AG09309 (cell line): ENCODE measurements at regions not wholly inside any gene's neighbourhood (a gene's known extent, or its start where the extent isn't known, plus 50 kb on each side); places are given as distances from the start of the nearest gene placed in this dataset.
"Not testable (repeated sequence)": the region's sequence is repeated elsewhere in the genome, so short reads cannot be mapped to it uniquely, and the experiment has no call there.

Experiments
- DNase-seq: peaks from one replicate; pipeline ENCODE4 v3.0.0-alpha.2; 2010; ENCODE audit warnings: low read depth
- H3K4me3 ChIP-seq: 2 replicates; pipeline ENCODE4 v1.5.1; 2011; ENCODE audit warnings: mild to moderate bottlenecking, low read depth, low read length, moderate library complexity; ENCODE audit not compliant: control insufficient read depth
- TF ChIP-seq, protein P1 (sequence below): IDR thresholded peaks from 2 replicates; pipeline ENCODE4 v1.5.1; 2011; ENCODE audit warnings: mild to moderate bottlenecking, low read depth, low read length, inconsistent platforms; ENCODE audit not compliant: insufficient read depth, control insufficient read depth; ENCODE audit errors: missing control alignments

DNA sequence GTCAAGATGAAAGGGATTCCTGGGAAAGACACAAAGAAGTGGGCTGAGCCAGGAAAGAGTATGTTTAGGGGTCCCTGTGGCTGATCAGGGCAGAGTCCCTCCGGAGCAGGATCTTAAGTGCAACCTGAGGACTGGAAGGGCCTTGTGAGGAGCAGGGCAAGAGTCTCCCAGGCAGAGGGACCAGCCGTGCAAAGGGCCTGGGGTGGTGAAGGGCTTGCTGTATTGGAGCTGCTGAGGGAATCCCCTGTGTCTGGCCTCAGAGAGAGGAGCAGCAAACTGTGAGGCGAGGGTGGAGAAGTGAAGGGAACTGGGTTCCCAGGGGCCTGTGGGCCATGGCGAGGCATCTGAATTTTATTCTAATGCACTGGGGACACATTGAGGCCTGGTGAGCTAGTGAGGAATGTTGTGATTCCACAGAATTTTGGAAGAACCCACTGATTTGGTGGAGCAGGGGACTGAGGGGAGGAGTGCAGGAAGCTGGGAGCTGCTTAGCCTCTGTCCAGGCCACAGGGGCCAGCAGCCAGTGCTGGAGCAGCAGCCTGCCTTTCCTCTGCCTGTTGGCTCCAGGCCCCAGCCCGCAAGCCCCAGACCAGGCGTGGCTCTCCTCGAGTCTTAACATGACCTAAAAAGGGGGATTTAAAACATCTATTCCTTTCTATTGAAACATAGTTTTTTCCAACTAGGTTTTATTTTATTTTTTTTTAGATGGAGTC lies 138.4 kb upstream of the IGFBP3 start:
- H3K4me3 ChIP-seq, result no peak overlapping the region
- TF ChIP-seq, protein P1, sequence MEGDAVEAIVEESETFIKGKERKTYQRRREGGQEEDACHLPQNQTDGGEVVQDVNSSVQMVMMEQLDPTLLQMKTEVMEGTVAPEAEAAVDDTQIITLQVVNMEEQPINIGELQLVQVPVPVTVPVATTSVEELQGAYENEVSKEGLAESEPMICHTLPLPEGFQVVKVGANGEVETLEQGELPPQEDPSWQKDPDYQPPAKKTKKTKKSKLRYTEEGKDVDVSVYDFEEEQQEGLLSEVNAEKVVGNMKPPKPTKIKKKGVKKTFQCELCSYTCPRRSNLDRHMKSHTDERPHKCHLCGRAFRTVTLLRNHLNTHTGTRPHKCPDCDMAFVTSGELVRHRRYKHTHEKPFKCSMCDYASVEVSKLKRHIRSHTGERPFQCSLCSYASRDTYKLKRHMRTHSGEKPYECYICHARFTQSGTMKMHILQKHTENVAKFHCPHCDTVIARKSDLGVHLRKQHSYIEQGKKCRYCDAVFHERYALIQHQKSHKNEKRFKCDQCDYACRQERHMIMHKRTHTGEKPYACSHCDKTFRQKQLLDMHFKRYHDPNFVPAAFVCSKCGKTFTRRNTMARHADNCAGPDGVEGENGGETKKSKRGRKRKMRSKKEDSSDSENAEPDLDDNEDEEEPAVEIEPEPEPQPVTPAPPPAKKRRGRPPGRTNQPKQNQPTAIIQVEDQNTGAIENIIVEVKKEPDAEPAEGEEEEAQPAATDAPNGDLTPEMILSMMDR, result no peak
- no peak for DNase-seq

DNA sequence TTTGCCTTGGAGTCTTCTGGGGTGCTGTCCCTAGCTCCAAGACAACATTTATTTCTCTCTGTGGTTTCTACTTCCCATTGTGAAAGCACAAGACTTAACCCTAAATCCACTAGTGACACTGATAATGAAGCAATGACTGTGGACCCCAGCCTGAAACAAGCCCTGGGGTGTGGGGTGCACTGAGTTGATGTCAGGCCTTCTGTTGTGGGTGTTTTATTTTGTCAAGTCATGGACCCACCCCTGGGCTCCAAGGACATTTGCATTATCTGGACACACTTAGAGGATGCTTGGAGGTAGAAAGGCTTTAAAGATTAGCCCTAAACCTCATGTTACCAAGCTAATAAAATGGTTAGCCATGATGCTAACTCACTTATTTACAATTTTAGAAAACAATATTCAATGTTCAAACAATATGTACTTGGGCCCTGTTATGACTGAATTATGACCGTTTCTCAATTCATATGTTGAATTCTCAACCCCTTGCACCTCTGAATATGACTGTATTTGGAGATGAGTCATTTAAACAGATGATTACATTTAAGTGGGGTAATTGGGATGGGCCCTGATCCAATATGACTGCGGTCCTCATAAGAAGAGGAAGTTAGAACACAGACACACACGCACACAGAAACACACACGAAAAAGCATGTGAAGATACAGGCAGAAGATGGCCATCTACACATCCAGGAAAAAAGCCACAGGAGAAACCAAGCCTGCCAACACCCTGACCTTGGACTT lies 137.2 kb upstream of the IGFBP3 start:
- DNase-seq, result peak; percentile 55
- no peak overlapping the region for H3K4me3 ChIP-seq
- TF ChIP-seq, protein P1, result no peak

DNA sequence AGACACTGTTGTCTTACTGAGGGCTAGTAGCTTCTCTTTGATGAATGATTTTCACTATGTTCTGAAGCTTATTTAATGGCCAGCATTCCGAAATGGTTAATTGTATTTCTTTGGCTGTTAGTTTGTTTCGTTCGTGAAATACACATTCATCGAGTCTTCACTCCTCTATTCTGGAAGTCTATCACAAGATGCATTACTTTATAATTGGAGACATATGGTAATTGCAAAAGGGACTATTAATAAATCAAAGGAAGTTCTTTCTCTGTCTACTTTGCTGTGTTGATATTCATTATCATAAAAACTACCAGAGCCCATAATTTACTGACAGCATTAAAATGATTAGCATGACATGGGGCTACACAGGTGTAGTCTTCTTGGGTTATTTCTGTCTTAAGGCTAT lies 133.8 kb upstream of the IGFBP3 start:
- TF ChIP-seq, protein P1, result no peak
- H3K4me3 ChIP-seq, result no peak overlapping the region
- DNase-seq, result no peak

DNA sequence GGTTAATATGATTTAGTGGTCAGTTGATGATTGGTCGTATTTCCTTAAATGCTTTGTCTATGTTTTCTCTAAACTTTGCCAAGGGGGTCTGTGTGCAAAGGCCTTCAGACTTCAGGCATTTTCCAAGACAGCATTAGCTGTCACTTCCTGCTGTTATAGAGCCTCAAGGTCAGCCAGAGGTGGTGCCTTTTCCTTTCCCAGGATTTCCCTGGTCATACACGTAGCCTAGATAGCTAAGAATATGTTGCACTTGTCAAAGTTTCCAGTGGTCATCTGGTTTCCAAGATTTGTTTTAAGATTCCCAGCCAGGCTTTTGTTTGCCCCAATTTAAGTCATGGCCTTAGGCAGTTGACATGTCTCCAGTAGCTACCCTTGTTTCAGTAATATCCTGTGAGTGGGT lies 133.2 kb upstream of the IGFBP3 start:
- no peak for DNase-seq
- TF ChIP-seq, protein P1, result no peak
- H3K4me3 ChIP-seq, result no peak overlapping the region

DNA sequence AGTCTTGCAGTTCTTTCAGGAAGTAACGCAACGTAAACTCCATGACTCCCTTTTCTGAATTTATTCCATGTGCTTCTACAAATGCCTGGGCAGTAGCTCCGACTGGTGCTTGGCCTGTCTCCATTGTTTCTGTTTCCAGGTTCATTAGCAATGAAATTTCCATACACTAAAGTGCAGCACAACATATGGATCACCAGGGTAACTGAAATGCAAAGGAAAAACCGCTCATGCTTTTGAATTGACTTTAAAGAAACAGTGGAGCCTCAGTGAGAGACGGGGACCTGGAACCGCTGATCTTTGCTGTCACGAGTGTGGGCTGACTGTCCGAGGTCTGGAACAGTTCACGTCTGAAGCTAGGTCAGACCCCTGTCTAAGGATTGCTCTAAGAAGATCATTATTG lies 126.5 kb upstream of the IGFBP3 start:
- no peak for DNase-seq
- TF ChIP-seq, protein P1, result no peak

DNA sequence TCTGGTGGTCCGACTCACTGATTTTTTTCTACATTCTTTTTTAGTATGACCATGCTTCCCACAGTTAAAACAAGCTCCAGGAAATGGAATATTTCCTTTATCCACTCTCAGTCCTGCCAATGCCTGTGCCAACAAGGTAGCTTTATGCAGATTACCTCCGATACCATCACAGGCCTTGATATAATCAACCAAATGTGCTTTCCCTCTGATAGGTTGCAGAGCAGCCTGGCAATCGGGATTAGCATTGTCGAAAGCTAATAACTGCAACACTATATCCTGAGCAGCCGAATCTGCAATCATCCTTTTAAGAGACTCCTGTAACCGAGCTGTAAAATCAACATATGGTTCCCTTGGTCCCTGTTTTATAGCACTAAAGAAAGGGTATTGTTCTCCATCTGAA lies 122.3 kb upstream of the IGFBP3 start:
- H3K4me3 ChIP-seq, DNase-seq: not testable (repeated sequence)

More for the DNA sequence above, 126.5 kb upstream of the IGFBP3 start:
- H3K4me3 ChIP-seq, result no peak overlapping the region

DNA sequence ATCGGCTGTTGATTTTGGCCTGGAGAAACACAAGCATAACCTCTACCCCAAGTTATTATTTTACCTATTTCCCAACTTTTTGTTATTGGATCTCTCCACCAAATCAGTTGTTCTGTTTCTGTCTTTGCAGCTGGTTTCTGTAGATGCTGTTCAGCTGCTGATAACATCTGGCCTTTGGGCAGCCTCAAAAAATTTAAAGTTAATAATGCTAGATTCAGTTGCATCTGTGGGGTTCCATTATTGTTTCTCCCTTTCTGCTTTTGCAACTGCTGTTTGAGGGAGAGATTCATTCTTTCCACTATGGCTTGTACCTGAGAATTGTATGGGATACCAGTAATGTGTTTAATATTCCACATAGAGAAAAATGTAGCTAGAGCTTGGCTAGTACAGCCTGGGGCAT lies 118.7 kb upstream of the IGFBP3 start:
- not testable (repeated sequence) for DNase-seq, H3K4me3 ChIP-seq

DNA sequence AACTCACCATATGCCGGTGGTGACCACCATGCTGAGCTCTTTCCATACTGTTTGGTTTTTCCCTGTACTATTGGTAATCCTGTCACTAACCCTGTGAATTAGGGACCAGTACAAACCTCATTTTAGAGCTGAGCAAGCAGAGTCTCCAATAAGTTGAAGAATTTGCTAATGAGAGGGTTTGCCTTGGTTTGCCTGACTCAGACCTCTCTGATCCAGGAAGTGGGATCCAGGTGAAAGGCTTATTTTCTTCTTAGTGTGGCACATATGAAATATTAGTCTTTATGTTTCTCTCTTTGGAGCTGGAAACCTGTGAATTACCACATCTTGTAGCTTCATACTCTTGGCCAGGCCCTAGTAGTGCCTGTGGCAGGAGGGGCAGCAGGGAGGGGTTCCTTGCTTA lies 114.1 kb upstream of the IGFBP3 start:
- no peak for DNase-seq
- no peak overlapping the region for H3K4me3 ChIP-seq
- TF ChIP-seq, protein P1, result no peak
